Sigmoid colon (tissue), 6 donors: ENCODE measurements at regions not wholly inside any gene's neighbourhood (a gene's known extent, or its start where the extent isn't known, plus 50 kb on each side); places are given as distances from the start of the nearest gene placed in this dataset.

ENCODE experiments used
- DNase-seq: peaks from one replicate; pipeline ENCODE4 v3.0.0-alpha.2; 2019
- H3K27ac ChIP-seq, 4 donors: fragments of 200-600 bp; sonication (generic); one replicate each; pipeline ENCODE4 v1.5.1; 2016 to 2019; ENCODE audit warnings: mild to moderate bottlenecking in 1 of 4
- H3K27me3 ChIP-seq, 3 donors: fragments of 200-600 bp; sonication (generic); one replicate each; pipeline ENCODE4 v1.5.1; 2019; ENCODE audit warnings: mild to moderate bottlenecking in 1 of 3
- H3K36me3 ChIP-seq, 4 donors: fragments of 200-600 bp; sonication (generic); one replicate each; pipeline ENCODE4 v1.5.1; 2016 to 2019
- H3K4me1 ChIP-seq, 4 donors: fragments of 200-600 bp; sonication (generic); one replicate each; pipeline ENCODE4 v1.5.1; 2017 to 2019
- H3K4me3 ChIP-seq, 4 donors: fragments of 200-600 bp; sonication (generic); one replicate each; pipeline ENCODE4 v1.5.1; 2017 to 2019; ENCODE audit warnings: mild to moderate bottlenecking in 2 of 4, moderate library complexity in 1 of 4
- H3K9me3 ChIP-seq, 4 donors: fragments of 200-600 bp in 3 of 4; sonication (generic) in 3 of 4; one replicate each; pipeline versions ENCODE4 v1.5.1 to v1.6.1; 2013 to 2019
- CTCF ChIP-seq, 4 experiments: fragments of 450-650 bp in 3 of 4; fragments of 200-600 bp in 1 of 4; IDR thresholded peaks; one replicate each; pipeline ENCODE4 v1.5.1; 2016 to 2019; ENCODE audit warnings: antibody characterized with exemption in 4 of 4, mild to moderate bottlenecking in 3 of 4, moderate library complexity in 2 of 4
- EP300 ChIP-seq, 4 donors: sonication (generic); formaldehyde crosslinking; IDR thresholded peaks; one replicate each; pipeline ENCODE4 v1.6.1; 2017; ENCODE audit warnings: antibody characterized with exemption in 4 of 4
- POLR2A ChIP-seq, 2 donors: fragments of 450-650 bp; IDR thresholded peaks; one replicate each; pipeline ENCODE4 v1.6.1; 2016; ENCODE audit warnings: antibody characterized with exemption in 2 of 2, mild to moderate bottlenecking in 2 of 2, moderate library complexity in 2 of 2
- POLR2AphosphoS5 ChIP-seq, 4 donors: sonication (generic); formaldehyde crosslinking; IDR thresholded peaks; one replicate each; pipeline ENCODE4 v1.6.1; 2017; ENCODE audit warnings: antibody characterized with exemption in 4 of 4
- WGBS, 2 donors: extraction: QIAGEN DNeasy Blood & Tissue Kit; methylation state at CpG; one replicate each; pipeline ENCODE4 v1.1.7; 2013; 5-methylcytosine and 5-hydroxymethylcytosine counted together
- intact Hi-C: fragments of 100-400 bp; cut with DNase I; formaldehyde crosslinking; loops from one replicate; pipeline ENCODE4 v1.15.1; 2023
- small RNA-seq, 3 donors: library from RNA; depleted of rRNA; stranded (forward); fragments of <200 nt; gene quantifications; one replicate each; pipeline ENCODE3, GENCODE V24; 2016
- donor health status: healthy with polysubstance abuse.
- donor health status: healthy.

DNA sequence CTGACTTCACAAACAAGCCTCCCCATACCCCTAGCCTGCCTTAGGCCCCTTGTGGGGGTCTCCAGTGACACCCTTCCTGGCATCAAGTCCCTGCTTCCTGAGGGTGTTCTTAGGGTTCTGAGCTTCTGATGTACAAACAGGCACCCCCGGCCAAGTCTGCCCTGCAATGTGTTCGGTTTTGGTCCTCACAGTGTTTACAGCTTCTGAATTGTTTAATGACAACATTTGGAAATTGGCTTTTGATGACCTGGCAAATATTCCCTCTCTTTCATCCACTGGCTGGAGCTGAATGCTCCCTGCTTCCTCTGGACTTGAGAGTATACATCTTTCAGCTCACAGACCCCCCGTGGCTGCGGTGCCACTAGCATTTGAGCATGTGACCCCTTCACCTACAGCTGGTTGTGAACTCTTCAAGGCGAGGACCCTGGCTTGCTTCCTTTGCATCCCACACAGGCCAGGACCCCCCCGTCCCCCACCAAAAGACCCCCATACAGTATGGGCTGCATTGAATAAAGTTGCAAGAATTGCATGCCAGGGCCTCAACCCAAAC, 180.8 kb downstream of the KATNIP start:
- H3K27ac ChIP-seq = no peak overlapping the region
- WGBS, 2 donors = 83 to 84% methylated on average over 6 of the region's 6 CpGs
- H3K4me1 ChIP-seq = no peaks in the 10 kb centered on the region
- no peak for TF ChIP-seq POLR2A (IDR thresholded peaks at IDR 0.05)
- TF ChIP-seq POLR2AphosphoS5 (IDR thresholded peaks at IDR 0.05) = no peak
- TF ChIP-seq CTCF (IDR thresholded peaks at IDR 0.05) = no peak
- TF ChIP-seq EP300 (IDR thresholded peaks at IDR 0.05) = no peak
- H3K4me3 ChIP-seq = no peak overlapping the region
- intact Hi-C loops = no loop called here
- no peaks in the 10 kb centered on the region for H3K9me3 ChIP-seq
- no peak for DNase-seq
- H3K27me3 ChIP-seq = no peaks in the 10 kb centered on the region
- H3K36me3 ChIP-seq = peaks cover 0 to 22% (median 0%) of the 10 kb centered on the region in 4 donors

DNA sequence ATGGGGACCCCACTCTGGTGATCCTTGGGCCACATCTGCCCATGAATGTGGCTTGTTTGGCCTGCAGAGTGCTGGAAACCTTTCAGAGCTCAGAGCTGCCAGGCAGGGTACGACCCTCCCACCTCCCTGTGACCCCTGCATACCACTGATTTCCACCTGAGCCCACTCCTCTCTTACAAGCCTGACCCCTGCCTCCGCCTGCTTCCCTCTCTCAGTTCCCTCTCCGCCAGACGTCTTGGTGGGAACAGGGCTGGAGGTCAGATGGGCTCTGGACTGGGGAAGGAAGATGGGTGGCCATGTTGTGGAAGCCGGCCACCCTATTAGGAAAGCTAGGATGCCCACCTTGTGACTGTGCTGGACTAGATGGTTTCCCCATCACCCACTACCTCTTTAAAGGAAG, 185.1 kb downstream of the KATNIP start:
- H3K9me3 ChIP-seq = no peaks in the 10 kb centered on the region
- no peaks in the 10 kb centered on the region for H3K4me1 ChIP-seq
- H3K27me3 ChIP-seq = no peaks in the 10 kb centered on the region
- no peak for TF ChIP-seq EP300 (IDR thresholded peaks at IDR 0.05)
- DNase-seq = no peak
- no peak overlapping the region for H3K4me3 ChIP-seq
- WGBS, 2 donors = 93 to 95% methylated on average over 5 of the region's 5 CpGs
- no peak overlapping the region for H3K27ac ChIP-seq
- intact Hi-C loops = no loop called here
- H3K36me3 ChIP-seq = peaks cover 0 to 8% (median 0%) of the 10 kb centered on the region in 4 donors

DNA sequence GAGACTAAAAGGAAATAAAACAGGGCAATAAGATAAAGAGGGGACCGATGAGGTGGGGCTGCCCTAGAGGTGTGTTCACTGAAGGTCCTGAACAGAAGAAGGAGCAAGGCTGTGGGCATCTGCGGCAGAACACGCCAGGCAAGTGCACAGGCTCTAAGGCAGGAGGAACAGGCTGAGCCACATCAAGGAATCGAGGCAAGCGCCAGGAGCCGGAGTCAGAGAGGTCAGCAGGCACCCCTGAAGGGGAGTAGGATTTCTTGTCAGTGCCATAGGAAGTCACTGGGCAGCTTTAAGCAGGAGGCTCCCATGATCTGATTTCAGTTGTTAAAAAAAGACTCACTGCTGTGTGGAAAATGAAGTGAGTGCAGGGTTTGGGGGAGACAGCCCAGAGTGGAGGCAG, 186.5 kb downstream of the KATNIP start:
- no peaks in the 10 kb centered on the region for H3K9me3 ChIP-seq
- DNase-seq = no peak
- no peaks in the 10 kb centered on the region for H3K4me1 ChIP-seq
- intact Hi-C loops = no loop called here
- H3K27me3 ChIP-seq = no peaks in the 10 kb centered on the region
- peaks cover 0 to 15% (median 3%) of the 10 kb centered on the region in 4 donors for H3K36me3 ChIP-seq
- TF ChIP-seq POLR2A (IDR thresholded peaks at IDR 0.05) (no peak), EP300 (IDR thresholded peaks at IDR 0.05) (no peak), CTCF (IDR thresholded peaks at IDR 0.05) (no peak), POLR2AphosphoS5 (IDR thresholded peaks at IDR 0.05) (no peak)
- 92 to 94% methylated on average over 6 of the region's 6 CpGs for WGBS, 2 donors
- H3K27ac ChIP-seq = no peak overlapping the region
- no peak overlapping the region for H3K4me3 ChIP-seq

GRCh38 chr16:27737513-27737912, 187.6 kb downstream of the KATNIP start:
- H3K27ac ChIP-seq = no peak overlapping the region
- H3K27me3 ChIP-seq = no peaks in the 10 kb centered on the region
- H3K4me3 ChIP-seq = no peak overlapping the region
- intact Hi-C loops = no loop called here
- H3K36me3 ChIP-seq = peaks cover 0 to 15% (median 3%) of the 10 kb centered on the region in 4 donors
- WGBS, 2 donors = 88 to 92% methylated on average over 11 of the region's 11 CpGs
- H3K4me1 ChIP-seq = no peaks in the 10 kb centered on the region
- DNase-seq = no peak
- no peaks in the 10 kb centered on the region for H3K9me3 ChIP-seq
- TF ChIP-seq POLR2AphosphoS5 (IDR thresholded peaks at IDR 0.05) (no peak), POLR2A (IDR thresholded peaks at IDR 0.05) (no peak), EP300 (IDR thresholded peaks at IDR 0.05) (no peak), CTCF (IDR thresholded peaks at IDR 0.05) (no peak)

Small RNA genes in the stretch of these regions (small RNA-seq; reads per million reads assigned to genes)
- 0 reads per million in 3 donors for gene RF00019
